ENCODE measurements at regions not wholly inside any gene's neighbourhood (a gene's known extent, or its start where the extent isn't known, plus 50 kb on each side); places are given as distances from the start of the nearest gene placed in this dataset.
"Not testable (repeated sequence)": the region's sequence is repeated elsewhere in the genome, so short reads cannot be mapped to it uniquely, and the experiment has no call there.

DNA sequence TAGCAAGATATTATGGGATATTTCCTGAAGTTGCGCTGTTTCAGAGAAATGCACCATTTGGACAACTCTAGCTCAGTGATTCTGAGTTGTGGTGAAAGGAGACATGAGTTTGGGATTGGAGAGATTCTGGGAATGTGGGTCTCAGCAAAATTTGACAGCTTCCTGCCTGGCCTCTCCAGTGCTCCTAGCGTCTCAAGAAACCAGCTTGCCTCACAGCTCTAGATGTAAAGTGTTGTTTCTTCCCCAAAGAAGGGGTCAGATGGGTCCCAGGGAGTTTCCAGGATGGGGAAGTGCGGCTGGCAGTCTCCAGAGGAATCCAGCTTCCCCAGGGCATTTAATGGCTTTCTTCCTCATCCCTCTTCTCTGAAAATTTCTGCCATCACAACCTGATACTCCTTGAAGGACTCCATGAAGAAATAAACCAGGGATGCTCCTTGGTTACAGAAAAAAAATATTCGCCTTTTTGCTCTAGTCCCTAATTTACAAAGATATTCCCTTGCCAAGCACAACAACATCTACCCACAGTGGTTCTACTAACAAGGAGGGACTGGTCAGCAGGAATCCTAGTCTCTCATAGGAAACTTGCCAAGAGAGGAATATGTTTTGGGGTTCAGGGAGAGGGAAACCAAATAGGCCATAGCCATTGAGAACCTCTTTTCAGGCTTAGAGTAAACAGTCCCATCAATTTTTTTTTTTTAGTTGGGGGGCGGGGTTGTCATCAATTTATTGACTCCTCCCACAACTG lies 185.4 kb upstream of the E2F8 start:
- Mint-ChIP-seq H3K36me3 (no peaks in the 10 kb centered on the region), H3K27me3 (peaks cover 4% of the 10 kb centered on the region), H3K9me3 (peaks cover 0 to 2% (median 0%) of the 10 kb centered on the region in 7 donors), H3K27ac (no peak overlapping the region), H3K4me3 (no peak overlapping the region), H3K4me1 (no peaks in the 10 kb centered on the region)
- DNase-seq (no peak), ATAC-seq (ENCODE audit: low read depth in 2 of 2) (no peak)
- no peaks in the 10 kb centered on the region for H3K36me3 ChIP-seq (ENCODE audit: control insufficient read depth, insufficient read depth, low read length)
- H3K4me1 ChIP-seq (ENCODE audit: control insufficient read depth, insufficient read depth, low read length, poor library complexity, severe bottlenecking) = no peaks in the 10 kb centered on the region
- peaks cover 4% of the 10 kb centered on the region for H3K27me3 ChIP-seq (ENCODE audit: control insufficient read depth, insufficient read depth, low read length)
- no peak overlapping the region for H3K27ac ChIP-seq (ENCODE audit: insufficient read depth, low read length, poor library complexity, severe bottlenecking)
- no peaks in the 10 kb centered on the region for H3K9me3 ChIP-seq (ENCODE audit: control insufficient read depth in 2 of 2, low read length in 2 of 2)
- no peak overlapping the region for H3K4me3 ChIP-seq (ENCODE audit: low read depth, low read length)

DNA sequence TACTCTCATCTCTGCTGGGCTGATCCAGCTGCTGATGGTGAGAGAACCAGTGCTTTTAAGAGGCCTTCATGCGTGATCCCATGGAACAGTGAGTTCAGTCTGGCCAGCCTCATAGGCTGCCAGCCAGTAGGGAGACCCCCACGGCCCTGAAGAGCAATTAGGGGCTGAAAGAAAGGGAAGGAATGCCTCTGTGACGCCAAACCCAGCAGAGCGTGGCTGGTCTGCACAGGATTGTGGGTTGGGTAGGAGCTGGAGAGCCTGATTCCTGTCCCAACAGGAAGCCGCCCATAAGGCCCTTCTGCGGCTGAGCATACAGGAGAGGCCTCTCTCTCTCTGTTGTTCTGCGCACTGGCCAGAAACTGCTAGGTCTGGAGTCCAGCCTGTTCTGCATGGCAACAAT lies 181.5 kb upstream of the E2F8 start:
- H3K4me1 ChIP-seq (ENCODE audit: control insufficient read depth, insufficient read depth, low read length, poor library complexity, severe bottlenecking) = no peaks in the 10 kb centered on the region
- H3K27me3 ChIP-seq (ENCODE audit: control insufficient read depth, insufficient read depth, low read length) = no peaks in the 10 kb centered on the region
- no peaks in the 10 kb centered on the region for H3K4me1 Mint-ChIP-seq
- ATAC-seq (ENCODE audit: low read depth in 2 of 2) = no peak
- no peaks in the 10 kb centered on the region for H3K36me3 Mint-ChIP-seq
- no peaks in the 10 kb centered on the region for H3K36me3 ChIP-seq (ENCODE audit: control insufficient read depth, insufficient read depth, low read length)
- DNase-seq = no peak
- H3K4me3 Mint-ChIP-seq = no peak overlapping the region
- H3K9me3 Mint-ChIP-seq = peaks cover 0 to 6% (median 0%) of the 10 kb centered on the region in 7 donors
- no peak overlapping the region for H3K27ac ChIP-seq (ENCODE audit: insufficient read depth, low read length, poor library complexity, severe bottlenecking)
- H3K27ac Mint-ChIP-seq = no peak overlapping the region
- H3K9me3 ChIP-seq (ENCODE audit: control insufficient read depth in 2 of 2, low read length in 2 of 2) = no peaks in the 10 kb centered on the region
- H3K27me3 Mint-ChIP-seq = peaks cover 8% of the 10 kb centered on the region
- no peak overlapping the region for H3K4me3 ChIP-seq (ENCODE audit: low read depth, low read length)

- no peak overlapping the region for H3K27ac Mint-ChIP-seq
- Histone ChIP-seq H3K4me3 (ENCODE audit: low read depth, low read length) (no peak overlapping the region), H3K4me1 (ENCODE audit: control insufficient read depth, insufficient read depth, low read length, poor library complexity, severe bottlenecking) (no peaks in the 10 kb centered on the region), H3K9me3 (ENCODE audit: control insufficient read depth in 2 of 2, low read length in 2 of 2) (no peaks in the 10 kb centered on the region), H3K27me3 (ENCODE audit: control insufficient read depth, insufficient read depth, low read length) (no peaks in the 10 kb centered on the region), H3K36me3 (ENCODE audit: control insufficient read depth, insufficient read depth, low read length) (no peaks in the 10 kb centered on the region), H3K27ac (ENCODE audit: insufficient read depth, low read length, poor library complexity, severe bottlenecking) (no peak overlapping the region)
- no peaks in the 10 kb centered on the region for H3K36me3 Mint-ChIP-seq
- H3K27me3 Mint-ChIP-seq = peaks cover 8% of the 10 kb centered on the region
- H3K4me1 Mint-ChIP-seq = no peaks in the 10 kb centered on the region
- no peak overlapping the region for H3K4me3 Mint-ChIP-seq
- peaks cover 0 to 6% (median 2%) of the 10 kb centered on the region in 7 donors for H3K9me3 Mint-ChIP-seq
- ATAC-seq (ENCODE audit: low read depth in 2 of 2) (no peak), DNase-seq (no peak)
Measured at GRCh38 chr11:19420868-19421533, 180.3 kb upstream of the E2F8 start.

GRCh38 chr11:19419808-19420207 lies 179.1 kb upstream of the E2F8 start:
- DNase-seq = no peak
- Histone ChIP-seq H3K9me3 (ENCODE audit: control insufficient read depth in 2 of 2, low read length in 2 of 2) (no peaks in the 10 kb centered on the region), H3K36me3 (ENCODE audit: control insufficient read depth, insufficient read depth, low read length) (no peaks in the 10 kb centered on the region), H3K27me3 (ENCODE audit: control insufficient read depth, insufficient read depth, low read length) (no peaks in the 10 kb centered on the region), H3K27ac (ENCODE audit: insufficient read depth, low read length, poor library complexity, severe bottlenecking) (no peak overlapping the region), H3K4me1 (ENCODE audit: control insufficient read depth, insufficient read depth, low read length, poor library complexity, severe bottlenecking) (no peaks in the 10 kb centered on the region), H3K4me3 (ENCODE audit: low read depth, low read length) (no peak overlapping the region)
- no peak for ATAC-seq (ENCODE audit: low read depth in 2 of 2)
- H3K27me3 Mint-ChIP-seq = peaks cover 13% of the 10 kb centered on the region
- no peak overlapping the region for H3K27ac Mint-ChIP-seq
- H3K36me3 Mint-ChIP-seq = no peaks in the 10 kb centered on the region
- no peaks in the 10 kb centered on the region for H3K4me1 Mint-ChIP-seq
- peaks cover 0 to 6% (median 3%) of the 10 kb centered on the region in 7 donors for H3K9me3 Mint-ChIP-seq
- no peak overlapping the region for H3K4me3 Mint-ChIP-seq

- H3K27me3 ChIP-seq (ENCODE audit: control insufficient read depth, insufficient read depth, low read length) = no peaks in the 10 kb centered on the region
- H3K9me3 ChIP-seq (ENCODE audit: control insufficient read depth in 2 of 2, low read length in 2 of 2) = no peaks in the 10 kb centered on the region
- Mint-ChIP-seq H3K4me1 (no peaks in the 10 kb centered on the region), H3K36me3 (no peaks in the 10 kb centered on the region), H3K27ac (no peak overlapping the region), H3K9me3 (peaks cover 0 to 6% (median 2%) of the 10 kb centered on the region in 7 donors), H3K4me3 (no peak overlapping the region), H3K27me3 (peaks cover 16% of the 10 kb centered on the region)
- no peak overlapping the region for H3K27ac ChIP-seq (ENCODE audit: insufficient read depth, low read length, poor library complexity, severe bottlenecking)
- DNase-seq (no peak), ATAC-seq (ENCODE audit: low read depth in 2 of 2) (no peak)
- no peaks in the 10 kb centered on the region for H3K4me1 ChIP-seq (ENCODE audit: control insufficient read depth, insufficient read depth, low read length, poor library complexity, severe bottlenecking)
- no peak overlapping the region for H3K4me3 ChIP-seq (ENCODE audit: low read depth, low read length)
- no peaks in the 10 kb centered on the region for H3K36me3 ChIP-seq (ENCODE audit: control insufficient read depth, insufficient read depth, low read length)
Measured at GRCh38 chr11:19419021-19419750, 178.4 kb upstream of the E2F8 start.

DNA sequence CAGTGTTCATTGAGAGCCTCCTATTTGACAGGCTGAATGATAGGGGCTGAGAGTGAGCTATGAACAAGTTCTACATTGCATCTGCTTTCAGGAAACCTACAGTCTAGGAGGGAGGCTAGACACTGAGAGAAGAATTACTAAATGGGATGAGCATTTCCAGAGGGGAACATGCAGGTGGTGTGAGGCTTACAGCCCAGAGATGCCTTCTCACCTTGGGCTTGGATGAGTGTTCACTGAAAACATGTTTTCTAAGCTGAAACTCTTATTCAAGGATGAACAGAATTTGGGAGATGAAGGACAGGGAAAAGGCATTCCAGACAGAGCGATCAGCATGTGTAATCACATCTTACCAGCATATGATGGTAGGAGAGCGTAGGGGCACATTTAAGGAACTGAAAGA lies 177.5 kb upstream of the E2F8 start:
- Histone ChIP-seq H3K27me3 (ENCODE audit: control insufficient read depth, insufficient read depth, low read length) (no peaks in the 10 kb centered on the region), H3K36me3 (ENCODE audit: control insufficient read depth, insufficient read depth, low read length) (no peaks in the 10 kb centered on the region), H3K4me3 (ENCODE audit: low read depth, low read length) (no peak overlapping the region), H3K27ac (ENCODE audit: insufficient read depth, low read length, poor library complexity, severe bottlenecking) (no peak overlapping the region), H3K9me3 (ENCODE audit: control insufficient read depth in 2 of 2, low read length in 2 of 2) (no peaks in the 10 kb centered on the region), H3K4me1 (ENCODE audit: control insufficient read depth, insufficient read depth, low read length, poor library complexity, severe bottlenecking) (no peaks in the 10 kb centered on the region)
- ATAC-seq (ENCODE audit: low read depth in 2 of 2) (no peak), DNase-seq (no peak)
- H3K36me3 Mint-ChIP-seq = no peaks in the 10 kb centered on the region
- peaks cover 14% of the 10 kb centered on the region for H3K27me3 Mint-ChIP-seq
- no peaks in the 10 kb centered on the region for H3K4me1 Mint-ChIP-seq
- H3K9me3 Mint-ChIP-seq = peaks cover 0 to 7% (median 2%) of the 10 kb centered on the region in 7 donors
- H3K4me3 Mint-ChIP-seq = no peak overlapping the region
- H3K27ac Mint-ChIP-seq = no peak overlapping the region

DNA sequence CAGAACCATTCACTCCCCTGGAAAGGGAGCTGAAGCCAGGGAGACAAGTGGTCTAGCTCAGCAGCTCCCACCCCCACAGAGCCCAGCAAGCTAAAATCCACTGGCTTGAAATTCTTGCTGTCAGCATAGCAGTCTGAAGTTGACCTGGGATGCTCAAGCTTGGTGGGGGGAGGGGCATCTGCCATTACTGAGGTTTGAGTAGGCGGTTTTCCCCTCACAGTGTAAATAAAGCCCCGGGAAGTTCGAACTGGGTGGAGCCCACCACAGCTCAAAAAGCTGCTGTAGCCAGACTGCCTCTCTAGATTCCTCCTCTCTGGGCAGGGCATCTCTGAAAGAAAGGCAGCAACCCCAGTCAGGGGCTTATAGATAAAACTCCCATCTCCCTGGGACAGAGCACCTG lies 171.3 kb upstream of the E2F8 start:
- H3K36me3 Mint-ChIP-seq; H3K4me1 ChIP-seq (ENCODE audit: control insufficient read depth, insufficient read depth, low read length, poor library complexity, severe bottlenecking); H3K4me3 Mint-ChIP-seq; H3K9me3 ChIP-seq (ENCODE audit: control insufficient read depth in 2 of 2, low read length in 2 of 2); DNase-seq; H3K9me3 Mint-ChIP-seq; H3K27ac Mint-ChIP-seq; H3K36me3 ChIP-seq (ENCODE audit: control insufficient read depth, insufficient read depth, low read length); ATAC-seq (ENCODE audit: low read depth in 2 of 2); H3K27me3 ChIP-seq (ENCODE audit: control insufficient read depth, insufficient read depth, low read length); H3K27ac ChIP-seq (ENCODE audit: insufficient read depth, low read length, poor library complexity, severe bottlenecking); H3K4me1 Mint-ChIP-seq; H3K4me3 ChIP-seq (ENCODE audit: low read depth, low read length): not testable (repeated sequence)
- peaks cover 22% of the 10 kb centered on the region for H3K27me3 Mint-ChIP-seq
